ENCODE measurements at regions not wholly inside any gene's neighbourhood (a gene's known extent, or its start where the extent isn't known, plus 50 kb on each side); places are given as distances from the start of the nearest gene placed in this dataset.

- Mint-ChIP-seq H3K27me3 (ENCODE audit: insufficient read depth, unreplicated experiment) (no peaks in the 10 kb centered on the region), H3K36me3 (ENCODE audit: insufficient read depth, unreplicated experiment) (no peaks in the 10 kb centered on the region), H3K9me3 (ENCODE audit: unreplicated experiment) (peaks cover 22% of the 10 kb centered on the region), H3K27ac (ENCODE audit: unreplicated experiment) (no peak overlapping the region), H3K4me3 (ENCODE audit: unreplicated experiment) (no peak overlapping the region), H3K4me1 (ENCODE audit: low read depth, unreplicated experiment) (no peaks in the 10 kb centered on the region)
- DNase-seq: no peak
- ChIA-PET POLR2A (no interaction called here), CTCF (no interaction called here)
- no TSS peak for BruUV-seq (replicated peaks)
- no peaks in the 10 kb centered on the region for H3K36me3 ChIP-seq (ENCODE audit: control insufficient read depth, insufficient read depth, low read length)
- no peaks in the 10 kb centered on the region for H3K4me1 ChIP-seq
- no peak overlapping the region for H3K4me3 ChIP-seq (ENCODE audit: low read depth, low read length)
- intact Hi-C loops (cut with micrococcal nuclease; ENCODE audit: unreplicated experiment): no loop called here
- H3K9me3 ChIP-seq: no peaks in the 10 kb centered on the region
- no peak for TF ChIP-seq CTCF (IDR thresholded peaks at IDR 0.05; ENCODE audit: insufficient read depth in 1 of 2, low read depth in 1 of 2, low read length in 1 of 2, severe bottlenecking in 1 of 2, unreplicated experiment in 1 of 2)
- H3K27me3 ChIP-seq (replicated peaks; ENCODE audit: control insufficient read depth, insufficient read depth, low read length): no peaks in the 10 kb centered on the region
These were observed 191.3 kb upstream of the DMRTA1 start for GRCh38 chr9:22255337-22255736.

GRCh38 chr9:22256381-22256780, 190.2 kb upstream of the DMRTA1 start:
- intact Hi-C loops (cut with micrococcal nuclease; ENCODE audit: unreplicated experiment): no loop called here
- no TSS peak for BruUV-seq (replicated peaks)
- Histone ChIP-seq H3K36me3 (ENCODE audit: control insufficient read depth, insufficient read depth, low read length) (no peaks in the 10 kb centered on the region), H3K27me3 (replicated peaks; ENCODE audit: control insufficient read depth, insufficient read depth, low read length) (no peaks in the 10 kb centered on the region), H3K4me3 (ENCODE audit: low read depth, low read length) (no peak overlapping the region), H3K4me1 (no peaks in the 10 kb centered on the region), H3K9me3 (no peaks in the 10 kb centered on the region)
- Mint-ChIP-seq H3K9me3 (ENCODE audit: unreplicated experiment) (peaks cover 21% of the 10 kb centered on the region), H3K27ac (ENCODE audit: unreplicated experiment) (no peak overlapping the region), H3K4me1 (ENCODE audit: low read depth, unreplicated experiment) (no peaks in the 10 kb centered on the region), H3K27me3 (ENCODE audit: insufficient read depth, unreplicated experiment) (no peaks in the 10 kb centered on the region), H3K36me3 (ENCODE audit: insufficient read depth, unreplicated experiment) (no peaks in the 10 kb centered on the region), H3K4me3 (ENCODE audit: unreplicated experiment) (no peak overlapping the region)
- POLR2A ChIA-PET: no interaction called here
- CTCF ChIA-PET: no interaction called here
- TF ChIP-seq CTCF (IDR thresholded peaks at IDR 0.05; ENCODE audit: insufficient read depth in 1 of 2, low read depth in 1 of 2, low read length in 1 of 2, severe bottlenecking in 1 of 2, unreplicated experiment in 1 of 2): no peak
- DNase-seq: no peak

GRCh38 chr9:22257026-22257816, 189.4 kb upstream of the DMRTA1 start:
- Mint-ChIP-seq H3K36me3 (ENCODE audit: insufficient read depth, unreplicated experiment) (no peaks in the 10 kb centered on the region), H3K9me3 (ENCODE audit: unreplicated experiment) (peaks cover 13% of the 10 kb centered on the region), H3K27ac (ENCODE audit: unreplicated experiment) (no peak overlapping the region), H3K4me3 (ENCODE audit: unreplicated experiment) (no peak overlapping the region), H3K27me3 (ENCODE audit: insufficient read depth, unreplicated experiment) (no peaks in the 10 kb centered on the region), H3K4me1 (ENCODE audit: low read depth, unreplicated experiment) (no peaks in the 10 kb centered on the region)
- Histone ChIP-seq H3K27me3 (replicated peaks; ENCODE audit: control insufficient read depth, insufficient read depth, low read length) (no peaks in the 10 kb centered on the region), H3K36me3 (ENCODE audit: control insufficient read depth, insufficient read depth, low read length) (no peaks in the 10 kb centered on the region), H3K4me1 (no peaks in the 10 kb centered on the region), H3K4me3 (ENCODE audit: low read depth, low read length) (no peak overlapping the region), H3K9me3 (no peaks in the 10 kb centered on the region)
- TF ChIP-seq CTCF (IDR thresholded peaks at IDR 0.05; ENCODE audit: insufficient read depth in 1 of 2, low read depth in 1 of 2, low read length in 1 of 2, severe bottlenecking in 1 of 2, unreplicated experiment in 1 of 2): no peak
- POLR2A ChIA-PET: no interaction called here
- no peak for DNase-seq
- BruUV-seq (replicated peaks): no TSS peak
- CTCF ChIA-PET: no interaction called here
- intact Hi-C loops (cut with micrococcal nuclease; ENCODE audit: unreplicated experiment): no loop called here

Data from Caco-2 (cell line).